Esophagus muscularis mucosa (tissue), 4 donors: ENCODE measurements at regions not wholly inside any gene's neighbourhood (a gene's known extent, or its start where the extent isn't known, plus 50 kb on each side); places are given as distances from the start of the nearest gene placed in this dataset.

Source experiments
- CTCF ChIP-seq, 3 experiments: fragments of 200-600 bp in 2 of 3; fragments of 450-650 bp in 1 of 3; sonication (generic) in 2 of 3; IDR thresholded peaks; one replicate each; pipeline ENCODE4 v1.5.1; 2017 to 2019; ENCODE audit warnings: antibody characterized with exemption in 3 of 3, mild to moderate bottlenecking in 2 of 3, moderate library complexity in 1 of 3
- EP300 ChIP-seq: sonication (generic); formaldehyde crosslinking; IDR thresholded peaks from one replicate; pipeline ENCODE4 v1.6.1; 2017; ENCODE audit warnings: antibody characterized with exemption
- POLR2A ChIP-seq: fragments of 450-650 bp; IDR thresholded peaks from one replicate; pipeline ENCODE4 v1.6.1; 2017; ENCODE audit warnings: antibody characterized with exemption, moderate library complexity, mild to moderate bottlenecking, low read depth
- POLR2AphosphoS5 ChIP-seq, 2 donors: sonication (generic); formaldehyde crosslinking; IDR thresholded peaks; one replicate each; pipeline ENCODE4 v1.6.1; 2017; ENCODE audit warnings: antibody characterized with exemption in 2 of 2

GRCh38 chr15:66880380-66881155 is 178.5 kb downstream of the SMAD6 start:
- TF ChIP-seq CTCF (IDR thresholded peaks at IDR 0.05) = no peak
- TF ChIP-seq POLR2AphosphoS5 (IDR thresholded peaks at IDR 0.05) = no peak
- no peak for TF ChIP-seq POLR2A
- TF ChIP-seq EP300 = no peak
